AG09319 (cell line): ENCODE measurements at regions not wholly inside any gene's neighbourhood (a gene's known extent, or its start where the extent isn't known, plus 50 kb on each side); places are given as distances from the start of the nearest gene placed in this dataset.

Source experiments
- DNase-seq: peaks from one replicate; pipeline ENCODE4 v3.0.0-alpha.2; 2010; ENCODE audit warnings: low read depth; ENCODE audit errors: extremely low read depth
- CTCF ChIP-seq: IDR thresholded peaks from 2 replicates; pipeline ENCODE4 v1.5.1; 2011; ENCODE audit warnings: low read depth, mild to moderate bottlenecking, inconsistent platforms, low read length, moderate library complexity

- no peak for TF ChIP-seq CTCF
- DNase-seq, result no peak
Measured at GRCh38 chr1:89457046-89457445, 67.6 kb upstream of the LRRC8B start.

GRCh38 chr1:89459081-89459480 lies 65.5 kb upstream of the LRRC8B start:
- DNase-seq, result no peak
- no peak for TF ChIP-seq CTCF

- no peak for DNase-seq
- TF ChIP-seq CTCF, result no peak
Measured at GRCh38 chr1:89460325-89460724, 64.3 kb upstream of the LRRC8B start.

GRCh38 chr1:89462250-89462649 lies 62.4 kb upstream of the LRRC8B start:
- no peak for DNase-seq
- TF ChIP-seq CTCF, result no peak

GRCh38 chr1:89464008-89464407 lies 60.6 kb upstream of the LRRC8B start:
- DNase-seq, result no peak
- no peak for TF ChIP-seq CTCF

- DNase-seq, result no peak
- TF ChIP-seq CTCF, result no peak
Measured at GRCh38 chr1:89465201-89465600, 59.4 kb upstream of the LRRC8B start.

GRCh38 chr1:89466307-89466930 lies 58.2 kb upstream of the LRRC8B start:
- no peak for TF ChIP-seq CTCF
- no peak for DNase-seq
